ENCODE measurements at regions not wholly inside any gene's neighbourhood (a gene's known extent, or its start where the extent isn't known, plus 50 kb on each side); places are given as distances from the start of the nearest gene placed in this dataset.

- no peaks in the 10 kb centered on the region for H3K27me3 ChIP-seq (ENCODE audit: control insufficient read depth, insufficient read depth, low read length)
- no peaks in the 10 kb centered on the region for H3K4me1 Mint-ChIP-seq
- no peaks in the 10 kb centered on the region for H3K9me3 Mint-ChIP-seq
- peaks cover 5 to 19% of the 10 kb centered on the region in 2 donors for H3K27me3 Mint-ChIP-seq (ENCODE audit: low read depth in 2 of 2)
- DNase-seq (no peak), ATAC-seq (no peak)
- no peaks in the 10 kb centered on the region for H3K4me1 ChIP-seq (ENCODE audit: control insufficient read depth, insufficient read depth, low read length)
- H3K27ac ChIP-seq (ENCODE audit: low read length), result no peak overlapping the region
- H3K36me3 ChIP-seq (ENCODE audit: control insufficient read depth, insufficient read depth, low read length), result no peaks in the 10 kb centered on the region
- intact Hi-C loops (cut with micrococcal nuclease), result no loop called here
- H3K4me3 Mint-ChIP-seq, result no peak overlapping the region
- TF ChIP-seq CTCF (IDR thresholded peaks at IDR 0.05), result no peak
- no peaks in the 10 kb centered on the region for H3K36me3 Mint-ChIP-seq
- 89% methylated on average over 3 of the region's 3 CpGs for WGBS (ENCODE audit: insufficient coverage)
- no peak overlapping the region for H3K4me3 ChIP-seq (ENCODE audit: low read length)
- H3K9me3 ChIP-seq (ENCODE audit: control insufficient read depth, insufficient read depth, low read length), result no peaks in the 10 kb centered on the region
- no peak overlapping the region for H3K27ac Mint-ChIP-seq
Observed at GRCh38 chr10:31730776-31731175, 197.9 kb downstream of the ARHGAP12 start.

DNA sequence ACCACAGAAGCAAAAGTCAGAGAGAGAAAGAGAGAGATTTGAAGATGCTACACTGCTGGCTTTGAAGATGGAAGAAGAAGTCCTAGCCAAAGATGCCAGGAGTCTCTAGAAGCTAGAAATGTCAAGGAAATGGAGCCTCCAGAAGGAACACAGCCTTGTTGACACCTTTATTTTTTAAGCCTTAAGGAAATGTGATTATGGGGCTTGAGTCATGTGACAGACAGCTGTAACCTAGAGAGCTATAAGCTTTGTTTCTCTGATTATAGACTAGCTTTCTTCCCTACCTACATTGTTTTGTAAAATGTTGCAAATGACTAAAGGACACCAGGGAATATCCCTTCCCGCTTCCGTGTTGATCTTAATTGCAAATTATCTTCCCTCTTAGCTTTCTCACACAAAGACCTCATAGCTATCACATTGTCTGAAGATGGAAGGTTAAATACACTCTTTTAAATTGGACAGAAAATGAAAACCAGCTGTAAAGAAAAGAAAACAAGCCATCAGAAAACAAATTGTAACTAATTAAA, 199.9 kb downstream of the ARHGAP12 start:
- ATAC-seq (no peak), DNase-seq (no peak)
- Histone ChIP-seq H3K4me1 (ENCODE audit: control insufficient read depth, insufficient read depth, low read length) (no peaks in the 10 kb centered on the region), H3K9me3 (ENCODE audit: control insufficient read depth, insufficient read depth, low read length) (no peaks in the 10 kb centered on the region), H3K36me3 (ENCODE audit: control insufficient read depth, insufficient read depth, low read length) (no peaks in the 10 kb centered on the region), H3K27ac (ENCODE audit: low read length) (no peak overlapping the region), H3K4me3 (ENCODE audit: low read length) (no peak overlapping the region), H3K27me3 (ENCODE audit: control insufficient read depth, insufficient read depth, low read length) (no peaks in the 10 kb centered on the region)
- Mint-ChIP-seq H3K36me3 (no peaks in the 10 kb centered on the region), H3K27me3 (ENCODE audit: low read depth in 2 of 2) (peaks cover 12 to 28% of the 10 kb centered on the region in 2 donors), H3K9me3 (no peaks in the 10 kb centered on the region), H3K27ac (no peak overlapping the region), H3K4me1 (no peaks in the 10 kb centered on the region), H3K4me3 (no peak overlapping the region)
- TF ChIP-seq CTCF (IDR thresholded peaks at IDR 0.05), result no peak
- WGBS (ENCODE audit: insufficient coverage), result no CpG with 5 or more reads among the region's 2 CpGs
- intact Hi-C loops (cut with micrococcal nuclease), result no loop called here

DNA sequence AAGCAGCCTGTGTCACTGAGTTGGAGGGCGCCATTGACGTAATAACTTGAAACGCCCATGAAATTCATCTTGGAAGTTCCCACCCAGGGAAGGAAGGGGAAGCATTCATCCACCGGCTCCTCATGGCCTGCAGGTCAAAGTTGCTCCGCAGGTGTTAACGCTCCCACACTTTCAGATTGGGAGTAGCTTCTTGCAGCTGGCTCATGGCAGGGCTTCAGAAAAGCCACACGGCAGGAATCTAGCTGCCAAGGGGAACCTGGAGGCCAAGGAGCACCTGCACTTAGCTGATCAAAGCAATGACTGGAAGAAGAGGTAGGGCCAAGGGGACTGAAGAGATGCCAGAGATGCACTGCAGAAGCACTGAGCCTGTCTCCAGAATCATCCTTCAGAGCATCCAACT, 203.2 kb downstream of the ARHGAP12 start:
- Mint-ChIP-seq H3K4me1 (no peaks in the 10 kb centered on the region), H3K4me3 (no peak overlapping the region), H3K27ac (no peak overlapping the region), H3K36me3 (no peaks in the 10 kb centered on the region), H3K9me3 (no peaks in the 10 kb centered on the region), H3K27me3 (ENCODE audit: low read depth in 2 of 2) (peaks cover 11 to 15% of the 10 kb centered on the region in 2 donors)
- H3K4me1 ChIP-seq (ENCODE audit: control insufficient read depth, insufficient read depth, low read length), result no peaks in the 10 kb centered on the region
- H3K27me3 ChIP-seq (ENCODE audit: control insufficient read depth, insufficient read depth, low read length), result no peaks in the 10 kb centered on the region
- 95% methylated on average over 7 of the region's 7 CpGs for WGBS (ENCODE audit: insufficient coverage)
- no peak for ATAC-seq
- no peak overlapping the region for H3K27ac ChIP-seq (ENCODE audit: low read length)
- H3K4me3 ChIP-seq (ENCODE audit: low read length), result no peak overlapping the region
- no peaks in the 10 kb centered on the region for H3K36me3 ChIP-seq (ENCODE audit: control insufficient read depth, insufficient read depth, low read length)
- intact Hi-C loops (cut with micrococcal nuclease), result no loop called here
- DNase-seq, result no peak
- H3K9me3 ChIP-seq (ENCODE audit: control insufficient read depth, insufficient read depth, low read length), result no peaks in the 10 kb centered on the region
- TF ChIP-seq CTCF (IDR thresholded peaks at IDR 0.05), result no peak

DNA sequence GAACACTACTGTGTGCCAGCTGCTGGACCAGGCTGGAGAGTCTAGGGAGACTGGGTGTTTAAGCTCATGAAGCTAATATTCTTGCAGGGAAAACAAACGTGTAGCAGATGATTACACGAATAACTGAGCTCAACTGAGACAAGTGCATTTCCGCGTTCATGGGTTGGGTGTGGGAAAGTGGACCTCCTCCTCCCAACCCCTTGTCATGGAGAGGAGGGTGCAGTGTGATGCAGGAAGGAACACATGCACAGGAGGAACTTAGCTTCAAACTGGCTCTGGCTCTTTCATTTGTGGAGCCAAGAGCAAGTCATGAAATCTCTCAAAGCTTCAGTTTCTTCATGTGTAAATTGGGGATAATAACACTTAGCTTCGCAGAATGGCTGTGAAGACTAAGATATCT, 204.3 kb downstream of the ARHGAP12 start:
- WGBS (ENCODE audit: insufficient coverage), result 54% methylated on average over 2 of the region's 5 CpGs
- TF ChIP-seq CTCF (IDR thresholded peaks at IDR 0.05), result no peak
- peaks cover 11 to 13% of the 10 kb centered on the region in 2 donors for H3K27me3 Mint-ChIP-seq (ENCODE audit: low read depth in 2 of 2)
- Histone ChIP-seq H3K9me3 (ENCODE audit: control insufficient read depth, insufficient read depth, low read length) (no peaks in the 10 kb centered on the region), H3K4me3 (ENCODE audit: low read length) (no peak overlapping the region), H3K36me3 (ENCODE audit: control insufficient read depth, insufficient read depth, low read length) (no peaks in the 10 kb centered on the region), H3K27ac (ENCODE audit: low read length) (no peak overlapping the region), H3K4me1 (ENCODE audit: control insufficient read depth, insufficient read depth, low read length) (no peaks in the 10 kb centered on the region), H3K27me3 (ENCODE audit: control insufficient read depth, insufficient read depth, low read length) (no peaks in the 10 kb centered on the region)
- H3K9me3 Mint-ChIP-seq, result no peaks in the 10 kb centered on the region
- no peaks in the 10 kb centered on the region for H3K36me3 Mint-ChIP-seq
- H3K4me3 Mint-ChIP-seq, result no peak overlapping the region
- DNase-seq (no peak), ATAC-seq (no peak)
- intact Hi-C loops (cut with micrococcal nuclease), result no loop called here
- H3K4me1 Mint-ChIP-seq, result no peaks in the 10 kb centered on the region
- no peak overlapping the region for H3K27ac Mint-ChIP-seq
